B cell (primary cell): ENCODE measurements at regions not wholly inside any gene's neighbourhood (a gene's known extent, or its start where the extent isn't known, plus 50 kb on each side); places are given as distances from the start of the nearest gene placed in this dataset.

Experiments
- ATAC-seq: fragments of 200-7000 bp; cut with Tn5 transposase; one replicate; pipeline ENCODE4 v1.10.0; 2021; ENCODE audit warnings: low read depth, mild to moderate bottlenecking, moderate number of reproducible peaks, moderate library complexity
- CTCF ChIA-PET: fragments of 350-600 bp; sonication (Branson Sonifier 250); formaldehyde crosslinking; loops from one replicate; lab custom pipeline; 2021; ENCODE audit warnings: antibody characterized with exemption, inconsistent platforms; lab: Charles Lee
- POLR2A ChIA-PET: fragments of 350-600 bp; sonication (Branson Sonifier 250); formaldehyde crosslinking; loops from one replicate; lab custom pipeline; 2021; ENCODE audit warnings: antibody characterized with exemption; lab: Charles Lee
- DNase-seq: peaks from one replicate; pipeline ENCODE4 v3.0.0; 2013
- H2AFZ ChIP-seq: 2 replicates; pipeline ENCODE4 v1.6.1; 2012; ENCODE audit warnings: mild to moderate bottlenecking, low read depth, low read length; ENCODE audit not compliant: insufficient read depth, poor library complexity, severe bottlenecking
- H3K27ac ChIP-seq, 2 donors: 1 replicate in 1 of 2; 2 replicates in 1 of 2; pipeline ENCODE4 v1.5.1; 2012 to 2013; ENCODE audit warnings: low read length in 2 of 2, mild to moderate bottlenecking in 2 of 2, moderate library complexity in 1 of 2
- H3K27me3 ChIP-seq, 4 experiments: fragments of 200-600 bp in 1 of 4; sonication (generic) in 1 of 4; replicated peaks in 1 of 4; 1 replicate in 2 of 4; 2 replicates in 2 of 4; pipeline versions ENCODE4 v1.6.1 to v1.7.0; 2013 to 2016; ENCODE audit warnings: low read length in 3 of 4, mild to moderate bottlenecking in 2 of 4, mixed read lengths in 1 of 4, moderate library complexity in 1 of 4; ENCODE audit not compliant: insufficient read depth in 4 of 4, control insufficient read depth in 3 of 4; ENCODE audit errors: control extremely low read depth in 1 of 4
- H3K36me3 ChIP-seq, 2 experiments: replicated peaks in 1 of 2; 1 replicate in 1 of 2; 2 replicates in 1 of 2; pipeline versions ENCODE4 v1.6.1 to v1.7.1; 2013; ENCODE audit warnings: low read length in 1 of 2; ENCODE audit not compliant: insufficient read depth in 2 of 2, control insufficient read depth in 1 of 2; ENCODE audit errors: control extremely low read depth in 1 of 2, extremely low read depth in 1 of 2
- H3K4me1 ChIP-seq, 2 donors: fragments of 200-600 bp in 1 of 2; sonication (generic) in 1 of 2; 1 replicate in 1 of 2; 2 replicates in 1 of 2; pipeline versions ENCODE4 v1.5.1 to v1.6.1; 2013 to 2017; ENCODE audit warnings: low read length in 2 of 2; ENCODE audit not compliant: control insufficient read depth in 2 of 2, insufficient read depth in 2 of 2
- H3K4me2 ChIP-seq: replicated peaks from 2 replicates; pipeline ENCODE3; 2012; ENCODE audit warnings: mild to moderate bottlenecking, low read depth, low read length; ENCODE audit not compliant: poor library complexity, severe bottlenecking
- H3K4me3 ChIP-seq, 5 experiments: fragments of 200-600 bp in 1 of 5; sonication (generic) in 1 of 5; 1 replicate in 3 of 5; 2 replicates in 2 of 5; pipeline versions ENCODE4 v1.5.1 to v1.7.0; 2011 to 2016; ENCODE audit warnings: low read length in 4 of 5, mild to moderate bottlenecking in 4 of 5, low read depth in 2 of 5, control low read depth in 1 of 5, moderate library complexity in 1 of 5; ENCODE audit not compliant: insufficient read depth in 1 of 5; ENCODE audit errors: control extremely low read depth in 1 of 5, extremely low read depth in 1 of 5
- H3K79me2 ChIP-seq: fragments of 200-600 bp; sonication (generic); one replicate; pipeline ENCODE4 v1.6.0; 2016; ENCODE audit warnings: low read length; ENCODE audit not compliant: control insufficient read depth, insufficient read depth
- H3K9ac ChIP-seq: fragments of 200-600 bp; sonication (generic); 2 replicates; pipeline ENCODE4 v1.6.1; 2017; ENCODE audit warnings: mild to moderate bottlenecking, low read length, moderate library complexity
- H3K9me3 ChIP-seq, 3 donors: one replicate each; pipeline versions ENCODE4 v1.6.1 to v1.7.1; 2013; ENCODE audit warnings: low read length in 2 of 3; ENCODE audit not compliant: control insufficient read depth in 2 of 3, insufficient read depth in 1 of 3; ENCODE audit errors: control extremely low read depth in 1 of 3
- H4K20me1 ChIP-seq: 2 replicates; pipeline ENCODE4 v1.6.0; 2012; ENCODE audit warnings: mild to moderate bottlenecking, low read length; ENCODE audit not compliant: insufficient read depth, control insufficient read depth, poor library complexity, severe bottlenecking
- H3K27ac Mint-ChIP-seq: one replicate; pipeline ENCODE4 v1.8.0; 2021; ENCODE audit warnings: mixed read lengths
- H3K27me3 Mint-ChIP-seq: one replicate; pipeline ENCODE4 v1.8.0; 2021; ENCODE audit warnings: mixed read lengths
- H3K4me1 Mint-ChIP-seq: one replicate; pipeline ENCODE4 v1.8.0; 2021; ENCODE audit warnings: mixed read lengths
- H3K4me3 Mint-ChIP-seq: one replicate; pipeline ENCODE4 v1.8.0; 2021; ENCODE audit warnings: mixed read lengths
- H3K9me3 Mint-ChIP-seq: one replicate; pipeline ENCODE4 v1.8.0; 2022; ENCODE audit warnings: mixed read lengths; ENCODE audit not compliant: insufficient read depth
- CTCF ChIP-seq: fragments of 200-600 bp; IDR thresholded peaks from one replicate; pipeline ENCODE4 v1.8.0; 2022; ENCODE audit warnings: antibody characterized with exemption, mild to moderate bottlenecking
- EZH2 ChIP-seq: IDR thresholded peaks from 2 replicates; pipeline ENCODE4 v1.6.1; 2012; ENCODE audit warnings: borderline replicate concordance, low read depth, mild to moderate bottlenecking, moderate library complexity, low read length; ENCODE audit not compliant: insufficient read depth, poor library complexity, severe bottlenecking
- WGBS: methylation state at CpG from one replicate; pipeline ENCODE4 v1.1.5; 2013; ENCODE audit warnings: missing lambda C conversion rate; ENCODE audit not compliant: insufficient coverage; 5-methylcytosine and 5-hydroxymethylcytosine counted together
- intact Hi-C: fragments of 100-400 bp; cut with micrococcal nuclease; formaldehyde crosslinking; loops from one replicate; pipeline ENCODE4 v1.10.0; 2022

GRCh38 chr6:23410439-23410838 lies 715.6 kb upstream of the NRSN1 start:
- Histone ChIP-seq H2AFZ (no peak overlapping the region), H3K4me3 (no peak overlapping the region), H3K36me3 (no peaks in the 10 kb centered on the region), H3K4me2 (no peak overlapping the region), H3K27ac (no peak overlapping the region), H3K9ac (no peak overlapping the region), H3K9me3 (no peaks in the 10 kb centered on the region), H3K79me2 (no peaks in the 10 kb centered on the region), H3K4me1 (no peaks in the 10 kb centered on the region), H4K20me1 (no peaks in the 10 kb centered on the region), H3K27me3 (no peaks in the 10 kb centered on the region)
- H3K4me3 Mint-ChIP-seq: no peak overlapping the region
- WGBS: 95% methylated on average over 8 of the region's 8 CpGs
- POLR2A ChIA-PET: no interaction called here
- intact Hi-C loops: no loop called here
- H3K4me1 Mint-ChIP-seq: no peaks in the 10 kb centered on the region
- no peak overlapping the region for H3K27ac Mint-ChIP-seq
- ATAC-seq: no peak
- no peak for TF ChIP-seq CTCF
- no peak for TF ChIP-seq EZH2
- H3K9me3 Mint-ChIP-seq: peaks cover 2% of the 10 kb centered on the region
- DNase-seq: no peak
- CTCF ChIA-PET: no interaction called here
- H3K27me3 Mint-ChIP-seq: no peaks in the 10 kb centered on the region

GRCh38 chr6:23412770-23413169 lies 713.2 kb upstream of the NRSN1 start:
- no peak overlapping the region for H3K4me3 Mint-ChIP-seq
- Histone ChIP-seq H3K9ac (no peak overlapping the region), H2AFZ (no peak overlapping the region), H3K4me2 (no peak overlapping the region), H3K27ac (no peak overlapping the region), H3K4me3 (no peak overlapping the region), H3K36me3 (no peaks in the 10 kb centered on the region), H3K9me3 (no peaks in the 10 kb centered on the region), H3K4me1 (no peaks in the 10 kb centered on the region), H4K20me1 (no peaks in the 10 kb centered on the region), H3K27me3 (no peaks in the 10 kb centered on the region), H3K79me2 (no peaks in the 10 kb centered on the region)
- intact Hi-C loops: no loop called here
- H3K27me3 Mint-ChIP-seq: no peaks in the 10 kb centered on the region
- ChIA-PET CTCF (no interaction called here), POLR2A (no interaction called here)
- TF ChIP-seq CTCF (no peak), EZH2 (no peak)
- no peak overlapping the region for H3K27ac Mint-ChIP-seq
- DNase-seq (no peak), ATAC-seq (no peak)
- no peaks in the 10 kb centered on the region for H3K4me1 Mint-ChIP-seq
- peaks cover 2% of the 10 kb centered on the region for H3K9me3 Mint-ChIP-seq
